ENCODE measurements at regions not wholly inside any gene's neighbourhood (a gene's known extent, or its start where the extent isn't known, plus 50 kb on each side); places are given as distances from the start of the nearest gene placed in this dataset.
A peak's percentile ranks its signal among the peaks of the same experiment; 100 is the strongest.
"Not testable (repeated sequence)": the region's sequence is repeated elsewhere in the genome, so short reads cannot be mapped to it uniquely, and the experiment has no call there.

- DNase-seq (ENCODE audit: low read depth) = no peak
- TF ChIP-seq CTCF (IDR thresholded peaks at IDR 0.05; ENCODE audit: low read depth, low read length, missing control alignments) = no peak
- no peak overlapping the region for H3K4me3 ChIP-seq (ENCODE audit: low read depth, low read length)
These were observed 496.7 kb downstream of the MATN1 start for GRCh38 chr1:30226648-30227047.

- H3K4me3 ChIP-seq (ENCODE audit: low read depth, low read length) = no peak overlapping the region
- no peak for TF ChIP-seq CTCF (IDR thresholded peaks at IDR 0.05; ENCODE audit: low read depth, low read length, missing control alignments)
- DNase-seq (ENCODE audit: low read depth) = no peak
These were observed 498.0 kb downstream of the MATN1 start for GRCh38 chr1:30225357-30225756.

- no peak overlapping the region for H3K4me3 ChIP-seq (ENCODE audit: low read depth, low read length)
- DNase-seq (ENCODE audit: low read depth) = no peak
- TF ChIP-seq CTCF (IDR thresholded peaks at IDR 0.05; ENCODE audit: low read depth, low read length, missing control alignments) = no peak
These were observed 503.7 kb downstream of the MATN1 start for GRCh38 chr1:30219675-30220074.

- no peak for DNase-seq (ENCODE audit: low read depth)
- H3K4me3 ChIP-seq (ENCODE audit: low read depth, low read length) = no peak overlapping the region
- TF ChIP-seq CTCF (IDR thresholded peaks at IDR 0.05; ENCODE audit: low read depth, low read length, missing control alignments) = no peak
These were observed 504.9 kb downstream of the MATN1 start for GRCh38 chr1:30218438-30218837.

- DNase-seq (ENCODE audit: low read depth) = peak; percentile 2
- no peak overlapping the region for H3K4me3 ChIP-seq (ENCODE audit: low read depth, low read length)
- TF ChIP-seq CTCF (IDR thresholded peaks at IDR 0.05; ENCODE audit: low read depth, low read length, missing control alignments) = no peak
These were observed 506.8 kb downstream of the MATN1 start for GRCh38 chr1:30216602-30217001.

- H3K4me3 ChIP-seq (ENCODE audit: low read depth, low read length) = no peak overlapping the region
- no peak for TF ChIP-seq CTCF (IDR thresholded peaks at IDR 0.05; ENCODE audit: low read depth, low read length, missing control alignments)
- DNase-seq (ENCODE audit: low read depth) = no peak
These were observed 509.4 kb downstream of the MATN1 start for GRCh38 chr1:30213936-30214335.

GRCh38 chr1:30207962-30208361 is 515.4 kb downstream of the MATN1 start:
- DNase-seq (ENCODE audit: low read depth); H3K4me3 ChIP-seq (ENCODE audit: low read depth, low read length): not testable (repeated sequence)

GRCh38 chr1:30206631-30207030 is 516.8 kb downstream of the MATN1 start:
- not testable (repeated sequence) for DNase-seq (ENCODE audit: low read depth); H3K4me3 ChIP-seq (ENCODE audit: low read depth, low read length)

GRCh38 chr1:30204916-30205315 is 518.5 kb downstream of the MATN1 start:
- H3K4me3 ChIP-seq (ENCODE audit: low read depth, low read length); DNase-seq (ENCODE audit: low read depth): not testable (repeated sequence)
